ENCODE measurements at regions not wholly inside any gene's neighbourhood (a gene's known extent, or its start where the extent isn't known, plus 50 kb on each side); places are given as distances from the start of the nearest gene placed in this dataset.
A peak's percentile ranks its signal among the peaks of the same experiment; 100 is the strongest.

DNA sequence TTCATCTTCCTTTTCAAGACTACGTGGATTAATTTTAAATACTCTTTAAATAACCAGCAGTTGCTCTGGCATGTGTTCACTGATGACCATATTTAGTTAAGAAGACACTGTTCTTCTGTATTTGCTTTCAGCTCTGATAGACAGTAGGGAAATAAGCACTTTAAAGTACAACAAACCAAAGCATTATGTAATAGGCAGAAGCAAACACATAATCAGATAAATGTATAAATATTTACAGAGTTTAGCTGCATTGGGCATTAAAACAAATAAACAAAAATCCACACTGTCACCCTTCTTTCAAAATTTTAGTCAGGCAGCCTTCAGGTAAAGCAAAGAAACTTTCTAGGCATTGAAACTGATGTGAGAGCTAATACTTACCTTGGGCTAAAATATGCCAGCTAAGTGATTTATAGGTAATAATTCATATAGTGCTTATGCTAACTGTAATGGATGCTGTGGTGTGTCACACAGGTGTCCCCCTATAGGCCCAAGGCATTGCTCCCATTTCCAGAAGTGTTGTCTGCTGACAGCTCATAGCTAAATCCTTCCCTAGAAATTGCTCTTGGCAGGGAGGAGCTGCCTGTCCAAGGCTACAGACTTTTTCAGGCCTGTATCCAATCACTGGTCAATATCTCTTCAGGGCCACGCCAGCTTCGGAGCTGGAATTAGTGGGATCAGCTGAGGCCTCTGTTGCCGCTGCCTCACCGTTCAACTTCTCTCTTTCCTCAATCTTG, 111.5 kb upstream of the CITED2 start:
- H3K4me3 ChIP-seq = no peak overlapping the region
- no peaks in the 10 kb centered on the region for H3K9me3 ChIP-seq (replicated peaks in 1 of 3)
- TF ChIP-seq POLR2A (IDR thresholded peaks at IDR 0.05) (peak in 1 of 2 donors; percentile 10), CTCF (IDR thresholded peaks at IDR 0.05) (no peak)
- H3K4me1 ChIP-seq (replicated peaks in 1 of 2) = peaks cover 0 to 5% of the 10 kb centered on the region in 2 donors
- peak in 5 of 7 donors; percentile 23 to 75 (median 56) for DNase-seq
- no peaks in the 10 kb centered on the region for H3K36me3 ChIP-seq (replicated peaks in 1 of 2)
- 60 to 87% (median 67%) methylated on average over 5 of the region's 5 CpGs for WGBS, 4 donors
- no peak overlapping the region for H3K27ac ChIP-seq
- no peaks in the 10 kb centered on the region for H3K27me3 ChIP-seq
- intact Hi-C loops (cut with DNase I) = no loop called here

GRCh38 chr6:139485185-139485584, 110.7 kb upstream of the CITED2 start:
- no peak overlapping the region for H3K27ac ChIP-seq
- H3K4me1 ChIP-seq (replicated peaks in 1 of 2) = peaks cover 0 to 5% of the 10 kb centered on the region in 2 donors
- H3K27me3 ChIP-seq = no peaks in the 10 kb centered on the region
- TF ChIP-seq POLR2A (IDR thresholded peaks at IDR 0.05) (no peak), CTCF (IDR thresholded peaks at IDR 0.05) (no peak)
- DNase-seq = no peak
- no peaks in the 10 kb centered on the region for H3K36me3 ChIP-seq (replicated peaks in 1 of 2)
- intact Hi-C loops (cut with DNase I) = no loop called here
- H3K4me3 ChIP-seq = no peak overlapping the region
- no peaks in the 10 kb centered on the region for H3K9me3 ChIP-seq (replicated peaks in 1 of 3)
- WGBS, 4 donors = 70 to 94% (median 75%) methylated on average over 2 of the region's 2 CpGs

GRCh38 chr6:139483079-139483478, 108.6 kb upstream of the CITED2 start:
- TF ChIP-seq POLR2A (IDR thresholded peaks at IDR 0.05) = no peak
- TF ChIP-seq CTCF (IDR thresholded peaks at IDR 0.05) = no peak
- Histone ChIP-seq H3K27me3 (no peaks in the 10 kb centered on the region), H3K27ac (no peak overlapping the region), H3K4me3 (no peak overlapping the region), H3K9me3 (replicated peaks in 1 of 3) (no peaks in the 10 kb centered on the region), H3K36me3 (replicated peaks in 1 of 2) (no peaks in the 10 kb centered on the region), H3K4me1 (replicated peaks in 1 of 2) (peaks cover 0 to 5% of the 10 kb centered on the region in 2 donors)
- WGBS, 4 donors = 92 to 97% (median 95%) methylated on average over 8 of the region's 8 CpGs
- intact Hi-C loops (cut with DNase I) = no loop called here
- DNase-seq = no peak

- WGBS, 4 donors = 49 to 69% (median 55%) methylated on average over 3 of the region's 3 CpGs
- Histone ChIP-seq H3K36me3 (replicated peaks in 1 of 2) (no peaks in the 10 kb centered on the region), H3K27ac (no peak overlapping the region), H3K9me3 (replicated peaks in 1 of 3) (no peaks in the 10 kb centered on the region), H3K4me3 (no peak overlapping the region), H3K27me3 (no peaks in the 10 kb centered on the region), H3K4me1 (replicated peaks in 1 of 2) (peaks cover 0 to 5% of the 10 kb centered on the region in 2 donors)
- intact Hi-C loops (cut with DNase I) = no loop called here
- no peak for DNase-seq
- TF ChIP-seq CTCF (IDR thresholded peaks at IDR 0.05) (no peak), POLR2A (IDR thresholded peaks at IDR 0.05) (no peak)
These were observed 107.8 kb upstream of the CITED2 start for GRCh38 chr6:139482287-139482686.
